Karpas-422 (cell line): ENCODE measurements at regions not wholly inside any gene's neighbourhood (a gene's known extent, or its start where the extent isn't known, plus 50 kb on each side); places are given as distances from the start of the nearest gene placed in this dataset.

Experiments used
- DNase-seq: peaks from one replicate; pipeline ENCODE4 v3.0.0-alpha.2; 2015
- H2AFZ ChIP-seq: fragments of 200-600 bp; sonication (generic); 2 replicates; pipeline ENCODE4 v1.6.1; 2014; ENCODE audit warnings: antibody characterized with exemption, low read length, mixed read lengths
- H3K27ac ChIP-seq: fragments of 200-600 bp; sonication (generic); 2 replicates; pipeline ENCODE4 v1.5.1; 2014; ENCODE audit warnings: mild to moderate bottlenecking, low read length, moderate library complexity
- H3K27me3 ChIP-seq: fragments of 200-600 bp; sonication (generic); 2 replicates; pipeline ENCODE4 v1.6.1; 2014; ENCODE audit warnings: low read length, mixed read lengths
- H3K36me3 ChIP-seq: fragments of 200-600 bp; sonication (generic); 2 replicates; pipeline ENCODE4 v1.6.1; 2014; ENCODE audit warnings: low read length, mixed read lengths; ENCODE audit not compliant: insufficient read depth
- H3K4me1 ChIP-seq: fragments of 200-600 bp; sonication (generic); 2 replicates; pipeline ENCODE4 v1.6.1; 2014; ENCODE audit warnings: mild to moderate bottlenecking, low read length, mixed read lengths
- H3K4me2 ChIP-seq: fragments of 200-600 bp; sonication (generic); 2 replicates; pipeline ENCODE4 v1.6.1; 2014; ENCODE audit warnings: low read length, low read depth, mild to moderate bottlenecking; ENCODE audit not compliant: poor library complexity, severe bottlenecking
- H3K4me3 ChIP-seq: fragments of 200-600 bp; sonication (generic); 2 replicates; pipeline ENCODE4 v1.5.1; 2014; ENCODE audit warnings: mild to moderate bottlenecking, antibody characterized with exemption, low read length, mixed read lengths
- H3K79me2 ChIP-seq: fragments of 200-600 bp; sonication (generic); 2 replicates; pipeline ENCODE4 v1.6.1; 2014; ENCODE audit warnings: mild to moderate bottlenecking, low read length, mixed read lengths
- H3K9ac ChIP-seq: fragments of 200-600 bp; sonication (generic); 2 replicates; pipeline ENCODE4 v1.6.0; 2014; ENCODE audit warnings: low read length
- H3K9me2 ChIP-seq: fragments of 200-600 bp; sonication (generic), shearing (Covaris generic); replicated peaks from 2 replicates; pipeline ENCODE4 v1.6.0; 2014; ENCODE audit warnings: mild to moderate bottlenecking, low read length, moderate library complexity; ENCODE audit not compliant: insufficient read depth
- H3K9me3 ChIP-seq: fragments of 300-700, 200-600 bp; sonication (generic); 2 replicates; pipeline ENCODE4 v1.6.1; 2014; ENCODE audit warnings: low read length, mixed read lengths
- H4K20me1 ChIP-seq: fragments of 200-600 bp; sonication (generic); 2 replicates; pipeline ENCODE4 v1.6.1; 2014; ENCODE audit warnings: mild to moderate bottlenecking, antibody characterized with exemption, low read length, low read depth; ENCODE audit not compliant: insufficient read depth

DNA sequence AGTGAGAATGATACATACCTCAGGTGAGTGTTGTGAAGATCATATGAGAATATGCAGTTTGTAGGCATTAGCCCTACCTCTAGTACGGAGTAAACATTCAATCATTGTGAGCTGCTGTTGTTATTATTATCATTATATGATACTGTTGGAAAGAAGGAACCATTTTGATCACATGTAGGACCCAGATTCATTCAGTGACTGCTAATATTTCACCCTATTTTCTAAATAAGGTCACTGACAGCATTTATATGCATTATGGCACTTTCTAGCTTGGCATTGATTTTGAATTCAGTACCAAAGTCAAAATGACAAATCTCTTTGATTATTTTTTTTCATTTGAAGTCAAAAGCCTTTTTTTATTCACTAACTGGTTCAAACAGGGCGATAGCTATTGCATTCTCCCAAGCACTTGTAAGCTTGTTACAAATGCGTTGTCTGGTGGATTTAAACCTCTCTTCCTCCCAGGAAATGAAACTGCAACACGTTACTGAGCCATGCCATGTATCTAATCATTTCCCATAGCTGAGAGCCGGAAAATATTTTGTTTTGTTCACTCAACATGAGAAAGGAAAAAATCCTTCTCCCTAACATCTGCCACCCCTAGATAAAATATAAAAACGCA is 320.8 kb upstream of the SGCD start:
- Histone ChIP-seq H3K79me2 (no peaks in the 10 kb centered on the region), H3K9me2 (no peaks in the 10 kb centered on the region), H3K9ac (no peak overlapping the region), H3K9me3 (no peaks in the 10 kb centered on the region), H2AFZ (no peak overlapping the region), H4K20me1 (no peaks in the 10 kb centered on the region), H3K27ac (no peak overlapping the region), H3K4me3 (no peak overlapping the region), H3K36me3 (no peaks in the 10 kb centered on the region), H3K4me1 (no peaks in the 10 kb centered on the region), H3K4me2 (no peak overlapping the region), H3K27me3 (no peaks in the 10 kb centered on the region)
- DNase-seq, result no peak

DNA sequence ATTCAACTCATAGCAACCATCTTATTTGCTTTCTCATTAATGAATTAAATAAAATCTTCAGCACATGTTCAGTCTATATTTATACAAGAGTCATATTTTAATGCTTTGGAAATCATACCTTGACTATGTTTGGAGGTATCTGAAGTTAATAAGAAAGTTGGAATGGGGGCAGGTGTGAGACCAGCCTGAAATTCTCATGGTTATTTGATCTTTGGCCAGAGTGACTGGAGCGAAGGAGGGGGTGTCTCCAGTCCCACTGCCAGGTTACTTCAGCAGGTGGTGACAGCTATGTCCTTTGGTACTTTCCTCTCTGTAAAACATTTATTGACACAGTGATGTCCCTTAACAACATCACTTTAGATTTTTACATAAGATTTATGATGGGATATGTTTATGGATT is 318.1 kb upstream of the SGCD start:
- Histone ChIP-seq H4K20me1 (no peaks in the 10 kb centered on the region), H3K4me1 (no peaks in the 10 kb centered on the region), H3K27me3 (no peaks in the 10 kb centered on the region), H3K36me3 (no peaks in the 10 kb centered on the region), H2AFZ (no peak overlapping the region), H3K9ac (no peak overlapping the region), H3K27ac (no peak overlapping the region), H3K79me2 (no peaks in the 10 kb centered on the region), H3K9me2 (no peaks in the 10 kb centered on the region), H3K4me3 (no peak overlapping the region), H3K9me3 (no peaks in the 10 kb centered on the region), H3K4me2 (no peak overlapping the region)
- DNase-seq, result no peak

DNA sequence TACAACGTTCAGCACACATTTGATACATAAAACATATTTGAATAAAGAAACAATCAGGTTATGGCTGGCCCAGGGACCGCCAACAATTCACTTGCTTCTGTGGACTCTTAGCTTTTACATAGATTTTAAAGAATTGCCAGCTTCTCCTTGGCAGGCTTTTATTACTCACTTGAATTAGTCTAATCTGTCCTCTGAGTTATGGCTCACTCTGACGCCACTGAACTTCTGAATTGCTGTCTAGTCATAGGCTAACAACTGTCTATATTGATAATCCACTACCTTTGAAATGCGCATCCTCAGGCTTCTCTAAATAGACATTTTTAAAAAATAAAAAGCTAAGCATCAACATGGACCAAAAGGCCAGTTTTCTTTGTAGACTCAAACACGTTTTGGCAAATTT is 317.4 kb upstream of the SGCD start:
- Histone ChIP-seq H3K9me2 (no peaks in the 10 kb centered on the region), H3K4me1 (no peaks in the 10 kb centered on the region), H2AFZ (no peak overlapping the region), H3K27me3 (no peaks in the 10 kb centered on the region), H3K9ac (no peak overlapping the region), H3K27ac (no peak overlapping the region), H3K4me3 (no peak overlapping the region), H3K36me3 (no peaks in the 10 kb centered on the region), H4K20me1 (no peaks in the 10 kb centered on the region), H3K4me2 (no peak overlapping the region), H3K9me3 (no peaks in the 10 kb centered on the region), H3K79me2 (no peaks in the 10 kb centered on the region)
- DNase-seq, result no peak

DNA sequence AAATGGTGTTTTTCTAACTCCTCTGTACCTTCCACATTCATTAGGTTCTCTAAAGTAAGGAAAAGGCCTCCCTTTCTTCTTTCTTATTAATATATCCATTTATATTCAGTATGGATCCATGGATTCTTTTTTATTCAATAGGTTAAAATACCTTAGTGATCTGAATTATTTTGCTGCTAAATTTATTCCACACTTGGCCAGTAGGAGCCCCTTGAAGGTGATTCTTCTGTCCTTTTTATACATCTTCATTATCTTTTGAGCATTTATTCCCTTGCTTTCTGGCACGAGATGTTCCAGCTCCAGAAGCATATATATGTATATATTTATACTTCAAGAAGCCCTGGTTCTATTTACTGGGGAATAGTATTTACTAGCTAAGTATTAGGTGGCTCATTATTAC is 311.8 kb upstream of the SGCD start:
- Histone ChIP-seq H2AFZ (no peak overlapping the region), H3K9ac (no peak overlapping the region), H3K9me3 (no peaks in the 10 kb centered on the region), H3K4me2 (no peak overlapping the region), H3K27me3 (no peaks in the 10 kb centered on the region), H3K4me1 (no peaks in the 10 kb centered on the region), H3K27ac (no peak overlapping the region), H3K36me3 (no peaks in the 10 kb centered on the region), H3K79me2 (no peaks in the 10 kb centered on the region), H4K20me1 (no peaks in the 10 kb centered on the region), H3K4me3 (no peak overlapping the region), H3K9me2 (no peaks in the 10 kb centered on the region)
- DNase-seq, result no peak

DNA sequence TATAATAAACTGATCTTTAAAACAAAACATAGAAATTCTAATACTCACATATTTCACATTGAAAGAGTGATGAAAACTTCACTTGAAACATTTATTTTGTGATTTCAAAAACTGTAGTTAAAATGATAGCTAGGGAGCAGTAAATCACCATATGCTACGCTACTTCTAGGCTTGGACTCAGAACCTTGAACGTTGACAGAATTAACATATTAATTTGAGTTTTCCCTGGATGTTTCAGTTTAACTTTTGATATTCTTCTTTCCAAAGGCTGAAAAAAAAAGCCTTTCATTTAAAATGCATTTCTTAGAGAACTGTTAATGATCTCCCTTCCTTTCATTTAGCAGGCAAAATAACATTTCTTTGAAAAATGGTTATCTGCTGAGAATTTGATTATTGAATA is 307.8 kb upstream of the SGCD start:
- Histone ChIP-seq H3K4me1 (peaks cover 3% of the 10 kb centered on the region; the same call in 1 of the 2 replicates), H2AFZ (no peak overlapping the region), H3K9ac (no peak overlapping the region), H4K20me1 (no peaks in the 10 kb centered on the region), H3K9me3 (no peaks in the 10 kb centered on the region), H3K36me3 (no peaks in the 10 kb centered on the region), H3K27me3 (no peaks in the 10 kb centered on the region; the same call in 1 of the 2 replicates), H3K79me2 (no peaks in the 10 kb centered on the region), H3K9me2 (no peaks in the 10 kb centered on the region), H3K4me3 (no peak overlapping the region), H3K27ac (no peak overlapping the region), H3K4me2 (no peak overlapping the region)
- no peak for DNase-seq

DNA sequence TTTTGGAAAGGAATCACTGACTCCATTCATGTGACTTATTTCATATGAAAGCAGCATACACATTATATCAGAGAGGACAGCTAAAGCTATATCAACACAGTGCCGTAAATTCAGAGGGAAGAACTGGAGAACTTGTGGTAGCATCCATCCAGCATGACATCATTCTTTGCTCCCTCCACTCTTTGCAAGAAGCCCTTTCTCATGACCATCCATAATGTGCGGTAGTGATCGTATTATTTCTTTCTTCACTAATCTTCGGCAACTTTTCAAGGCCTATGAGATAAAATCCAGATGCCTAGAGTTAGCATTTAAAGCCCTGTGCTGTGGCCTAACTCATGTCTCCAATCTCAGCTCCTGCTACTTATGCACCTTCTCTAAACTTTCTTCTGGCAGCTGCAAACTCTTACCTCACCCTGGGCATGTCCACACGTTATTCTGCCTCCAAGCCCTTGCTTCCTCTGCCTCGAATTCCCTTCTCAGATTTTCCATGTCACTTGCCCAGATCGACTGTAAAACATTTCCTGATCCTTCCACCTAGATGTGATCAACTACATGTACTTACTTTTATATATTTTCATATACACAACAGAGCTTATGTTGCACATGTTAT is 307.3 kb upstream of the SGCD start:
- H2AFZ ChIP-seq, result no peak overlapping the region
- no peaks in the 10 kb centered on the region for H3K36me3 ChIP-seq
- peaks cover 3% of the 10 kb centered on the region; the same call in 1 of the 2 replicates for H3K4me1 ChIP-seq
- DNase-seq, result no peak
- H4K20me1 ChIP-seq, result no peaks in the 10 kb centered on the region
- no peaks in the 10 kb centered on the region; the same call in 1 of the 2 replicates for H3K27me3 ChIP-seq
- no peaks in the 10 kb centered on the region for H3K9me2 ChIP-seq
- no peak overlapping the region for H3K4me3 ChIP-seq
- no peak overlapping the region for H3K4me2 ChIP-seq
- no peaks in the 10 kb centered on the region for H3K79me2 ChIP-seq
- H3K9ac ChIP-seq, result no peak overlapping the region
- no peaks in the 10 kb centered on the region for H3K9me3 ChIP-seq
- no peak overlapping the region for H3K27ac ChIP-seq

DNA sequence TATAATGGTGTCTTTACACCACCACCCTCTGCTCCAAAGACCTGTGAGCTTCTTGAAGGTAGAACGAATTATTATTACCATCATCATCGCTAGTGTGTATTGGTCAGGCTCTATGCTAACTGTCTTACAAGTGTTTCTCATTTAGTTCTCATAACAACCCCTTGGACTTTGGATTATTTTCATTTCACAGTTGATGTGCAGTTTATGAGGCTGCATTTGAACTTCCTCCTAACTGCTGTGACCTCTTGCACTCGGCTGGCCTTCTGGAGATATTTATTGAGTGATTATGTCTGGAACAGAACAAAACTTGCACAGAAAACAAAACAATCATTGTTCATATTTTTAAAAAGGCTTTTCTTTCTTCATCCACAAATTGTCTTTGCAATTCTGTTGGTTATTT is 306.3 kb upstream of the SGCD start:
- no peak overlapping the region for H3K4me3 ChIP-seq
- H3K4me1 ChIP-seq, result peaks cover 3% of the 10 kb centered on the region; the same call in 1 of the 2 replicates
- no peaks in the 10 kb centered on the region for H4K20me1 ChIP-seq
- H2AFZ ChIP-seq, result no peak overlapping the region
- H3K27ac ChIP-seq, result no peak overlapping the region
- no peaks in the 10 kb centered on the region for H3K79me2 ChIP-seq
- H3K9ac ChIP-seq, result no peak overlapping the region
- no peak overlapping the region for H3K4me2 ChIP-seq
- H3K9me2 ChIP-seq, result no peaks in the 10 kb centered on the region
- H3K27me3 ChIP-seq, result no peaks in the 10 kb centered on the region; the same call in 1 of the 2 replicates
- no peaks in the 10 kb centered on the region for H3K36me3 ChIP-seq
- DNase-seq, result no peak
- no peaks in the 10 kb centered on the region for H3K9me3 ChIP-seq

DNA sequence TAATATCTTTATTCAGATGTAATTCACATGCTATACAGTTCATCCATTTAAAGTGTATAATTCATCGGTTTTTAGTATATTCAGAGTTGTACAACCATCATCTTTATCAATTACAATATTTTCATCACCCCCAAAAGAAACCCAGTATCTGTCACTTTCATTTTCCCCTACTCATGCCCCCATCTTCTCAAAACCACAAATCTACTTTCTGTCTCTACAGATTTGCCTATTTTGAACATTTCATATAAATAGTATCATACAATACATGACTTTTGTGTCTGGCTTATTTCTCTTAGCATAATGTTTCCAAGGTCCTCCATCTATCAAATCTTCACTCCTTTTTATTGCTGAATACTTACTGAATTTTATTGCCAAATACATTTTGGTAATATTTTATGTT is 305.1 kb upstream of the SGCD start:
- peaks cover 3% of the 10 kb centered on the region; the same call in 1 of the 2 replicates for H3K4me1 ChIP-seq
- H3K27me3 ChIP-seq, result no peaks in the 10 kb centered on the region; the same call in 1 of the 2 replicates
- H3K9me2 ChIP-seq, result no peaks in the 10 kb centered on the region
- no peaks in the 10 kb centered on the region for H3K9me3 ChIP-seq
- DNase-seq, result no peak
- no peaks in the 10 kb centered on the region for H3K36me3 ChIP-seq
- H3K9ac ChIP-seq, result no peak overlapping the region
- no peaks in the 10 kb centered on the region for H4K20me1 ChIP-seq
- no peak overlapping the region for H3K27ac ChIP-seq
- H3K79me2 ChIP-seq, result no peaks in the 10 kb centered on the region
- no peak overlapping the region for H3K4me3 ChIP-seq
- no peak overlapping the region for H2AFZ ChIP-seq
- H3K4me2 ChIP-seq, result no peak overlapping the region
